SK-N-SH (cell line): ENCODE measurements at regions not wholly inside any gene's neighbourhood (a gene's known extent, or its start where the extent isn't known, plus 50 kb on each side); places are given as distances from the start of the nearest gene placed in this dataset.

Experiments
- CTCF ChIA-PET: fragments of 300-600, 350-600 bp; formaldehyde crosslinking; extraction: SDS; loops from one replicate; lab custom pipeline; 2021; lab: Yijun Ruan, JAX
- POLR2A ChIA-PET: fragments of 350-600 bp; sonication (Branson Sonifier 250); formaldehyde crosslinking; extraction: SDS; loops from one replicate; lab custom pipeline; 2020; ENCODE audit warnings: antibody characterized with exemption, inconsistent platforms; lab: Yijun Ruan, JAX
- DNase-seq: peaks from one replicate; pipeline ENCODE4 v3.0.0; 2012
- H2AFZ ChIP-seq: fragments of 200-600 bp; sonication (generic); 2 replicates; pipeline ENCODE4 v1.8.1; 2016; ENCODE audit warnings: antibody characterized with exemption, mild to moderate bottlenecking, low read depth
- H3F3A ChIP-seq: fragments of 200-600 bp; sonication (generic); replicated peaks from 2 replicates; pipeline ENCODE3; 2016; ENCODE audit warnings: antibody characterized with exemption, mild to moderate bottlenecking; ENCODE audit not compliant: insufficient read depth
- H3K27ac ChIP-seq, 2 experiments: fragments of 200-500 bp in 1 of 2; fragments of 200-600 bp in 1 of 2; sonication (Bioruptor generic) in 1 of 2; sonication (generic), shearing (Covaris generic) in 1 of 2; 2 replicates each; pipeline versions ENCODE4 v1.5.1 to v1.6.1; 2014 to 2016; ENCODE audit warnings: low read depth in 2 of 2, inconsistent platforms in 1 of 2, low read length in 1 of 2, mild to moderate bottlenecking in 1 of 2, mixed read lengths in 1 of 2
- H3K27me3 ChIP-seq: fragments of 200-600 bp; sonication (generic), shearing (Covaris generic); 2 replicates; pipeline ENCODE4 v1.6.1; 2016; ENCODE audit warnings: mixed run types; ENCODE audit not compliant: insufficient read depth
- H3K36me3 ChIP-seq, 2 experiments: fragments of 200-500 bp in 1 of 2; fragments of 200-600 bp in 1 of 2; sonication (Bioruptor generic) in 1 of 2; sonication (generic) in 1 of 2; replicated peaks in 1 of 2; 2 replicates each; pipeline versions ENCODE3 to v1.5.1; 2014 to 2016; ENCODE audit warnings: low read length in 1 of 2, mild to moderate bottlenecking in 1 of 2; ENCODE audit not compliant: insufficient read depth in 2 of 2, control insufficient read depth in 1 of 2
- H3K4me1 ChIP-seq, 2 experiments: fragments of 200-500 bp in 1 of 2; fragments of 200-600 bp in 1 of 2; sonication (Bioruptor generic) in 1 of 2; sonication (generic), shearing (Covaris generic) in 1 of 2; 2 replicates each; pipeline versions ENCODE4 v1.5.1 to v1.6.1; 2014 to 2016; ENCODE audit warnings: low read depth in 1 of 2, low read length in 1 of 2, mixed run types in 1 of 2; ENCODE audit not compliant: insufficient read depth in 2 of 2, control insufficient read depth in 1 of 2
- H3K4me2 ChIP-seq: fragments of 200-600 bp; sonication (generic), shearing (Covaris generic); 2 replicates; pipeline ENCODE4 v1.6.1; 2017; ENCODE audit warnings: mixed run types
- H3K4me3 ChIP-seq, 2 experiments: fragments of 200-500 bp in 1 of 2; fragments of 200-600 bp in 1 of 2; sonication (Bioruptor generic) in 1 of 2; sonication (generic), shearing (Covaris generic) in 1 of 2; 2 replicates each; pipeline versions ENCODE4 v1.5.1 to v1.8.1; 2014 to 2016; ENCODE audit warnings: low read depth in 2 of 2, inconsistent platforms in 1 of 2, low read length in 1 of 2, mild to moderate bottlenecking in 1 of 2, mixed read lengths in 1 of 2, moderate library complexity in 1 of 2
- H3K79me2 ChIP-seq: fragments of 200-600 bp; sonication (generic); 2 replicates; pipeline ENCODE4 v1.8.1; 2017; ENCODE audit warnings: mild to moderate bottlenecking; ENCODE audit not compliant: insufficient read depth
- H3K9ac ChIP-seq: fragments of 200-600 bp; sonication (generic); 2 replicates; pipeline ENCODE4 v1.6.1; 2017; ENCODE audit warnings: mixed run types
- H3K9me2 ChIP-seq: fragments of 200-600 bp; sonication (generic); 2 replicates; pipeline ENCODE4 v1.6.1; 2017; ENCODE audit warnings: mixed run types
- H3K9me3 ChIP-seq: fragments of 200-600 bp; sonication (generic); 2 replicates; pipeline ENCODE4 v1.6.1; 2017; ENCODE audit warnings: mixed run types, mild to moderate bottlenecking, moderate library complexity
- H4K20me1 ChIP-seq: fragments of 200-600 bp; sonication (generic); 2 replicates; pipeline ENCODE4 v1.6.1; 2017; ENCODE audit warnings: mild to moderate bottlenecking, mixed run types; ENCODE audit not compliant: insufficient read depth
- CHD2 ChIP-seq: fragments of 150-350 bp; IDR thresholded peaks from 2 replicates; pipeline ENCODE4 v1.6.1; 2018; ENCODE audit warnings: low read length; ENCODE audit not compliant: partially characterized antibody
- ELF1 ChIP-seq: IDR thresholded peaks from 2 replicates; pipeline ENCODE4 v1.4.0; 2012
- IRF3 ChIP-seq: fragments of 150-350 bp; IDR thresholded peaks from 2 replicates; pipeline ENCODE4 v1.6.1; 2016; ENCODE audit warnings: mild to moderate bottlenecking, low read depth, low read length
- JUND ChIP-seq: IDR thresholded peaks from 2 replicates; pipeline ENCODE4 v1.4.0; 2012
- NFIC ChIP-seq: IDR thresholded peaks from 2 replicates; pipeline ENCODE4 v1.4.0; 2012; ENCODE audit warnings: borderline replicate concordance
- PBX3 ChIP-seq: IDR thresholded peaks from 2 replicates; pipeline ENCODE4; 2012
- POLR2AphosphoS5 ChIP-seq: IDR thresholded peaks from 2 replicates; pipeline ENCODE4 v1.6.1; 2012; ENCODE audit warnings: low read depth, low read length
- RFX5 ChIP-seq: IDR thresholded peaks from 2 replicates; pipeline ENCODE4 v1.6.1; 2012; ENCODE audit warnings: mild to moderate bottlenecking, improper control_type of control experiment, low read length
- TAF1 ChIP-seq: IDR thresholded peaks from 2 replicates; pipeline ENCODE4 v1.6.1; 2012; ENCODE audit warnings: low read depth, mild to moderate bottlenecking, low read length, moderate library complexity, borderline replicate concordance
- ZBTB33 ChIP-seq: IDR thresholded peaks from 2 replicates; pipeline ENCODE4 v1.4.0; 2012; ENCODE audit warnings: low read depth, borderline replicate concordance
- WGBS: methylation state at CpG from one replicate; pipeline ENCODE4 v1.1.6; 2017; ENCODE audit warnings: low lambda C conversion rate; 5-methylcytosine and 5-hydroxymethylcytosine counted together

- H3K27me3 ChIP-seq: peaks cover 12% of the 10 kb centered on the region; the same call in 1 of the 2 replicates
- H3K79me2 ChIP-seq: no peaks in the 10 kb centered on the region
- TF ChIP-seq RFX5: no peak
- no peak overlapping the region for H3K9ac ChIP-seq
- no peaks in the 10 kb centered on the region for H4K20me1 ChIP-seq
- H3K4me1 ChIP-seq: no peaks in the 10 kb centered on the region
- no peak for DNase-seq
- H3K36me3 ChIP-seq: no peaks in the 10 kb centered on the region
- WGBS: 36% methylated on average over 6 of the region's 6 CpGs
- no peaks in the 10 kb centered on the region for H3K9me2 ChIP-seq
- POLR2A ChIA-PET: no interaction called here
- H2AFZ ChIP-seq: no peak overlapping the region
- no peak overlapping the region for H3K4me3 ChIP-seq
- no peaks in the 10 kb centered on the region for H3F3A ChIP-seq
- H3K9me3 ChIP-seq: no peaks in the 10 kb centered on the region
- CTCF ChIA-PET: interaction anchor here (0.9 kb wide), 1 partner anchor 9 kb away, joined by 3 read pairs; no protein-coding TSS in a partner anchor
- no peak overlapping the region for H3K4me2 ChIP-seq
- no peak overlapping the region for H3K27ac ChIP-seq
Observed at GRCh38 chr7:26042237-26042636, 109.8 kb upstream of the NFE2L3 start.

GRCh38 chr7:26043801-26044200, 108.2 kb upstream of the NFE2L3 start:
- no peak overlapping the region for H3K4me3 ChIP-seq
- H3K9me2 ChIP-seq: no peaks in the 10 kb centered on the region
- H3K36me3 ChIP-seq: no peaks in the 10 kb centered on the region
- no peaks in the 10 kb centered on the region for H3K9me3 ChIP-seq
- no peaks in the 10 kb centered on the region for H3K4me1 ChIP-seq
- ChIA-PET POLR2A (no interaction called here), CTCF (interaction anchor here (0.8 to 2.4 kb wide), 4 partner anchors 12 to 151 kb away, joined by 3 to 9 read pairs (median 5); no protein-coding TSS in a partner anchor)
- no peak for TF ChIP-seq PBX3
- TF ChIP-seq ZBTB33: no peak
- no peak for TF ChIP-seq CHD2
- no peak for TF ChIP-seq NFIC
- no peak for TF ChIP-seq TAF1
- TF ChIP-seq JUND: no peak
- TF ChIP-seq POLR2AphosphoS5: no peak
- TF ChIP-seq IRF3: no peak
- TF ChIP-seq ELF1: no peak
- no peaks in the 10 kb centered on the region for H4K20me1 ChIP-seq
- 50% methylated on average over 7 of the region's 7 CpGs for WGBS
- H3K79me2 ChIP-seq: no peaks in the 10 kb centered on the region
- H3F3A ChIP-seq: no peaks in the 10 kb centered on the region
- no peak overlapping the region for H2AFZ ChIP-seq
- DNase-seq: no peak
- peaks cover 8% of the 10 kb centered on the region; the same call in 1 of the 2 replicates for H3K27me3 ChIP-seq
- H3K9ac ChIP-seq: no peak overlapping the region
- no peak overlapping the region for H3K27ac ChIP-seq
- no peak overlapping the region for H3K4me2 ChIP-seq
